ENCODE measurements at regions not wholly inside any gene's neighbourhood (a gene's known extent, or its start where the extent isn't known, plus 50 kb on each side); places are given as distances from the start of the nearest gene placed in this dataset.

GRCh38 chr2:42890791-42891355 lies 98.5 kb upstream of the HAAO start:
- DNase-seq (ENCODE audit: insufficient read length, low spot score), result no peak
- TF ChIP-seq POLR2A (IDR thresholded peaks at IDR 0.05; ENCODE audit: low read depth, low read length), result no peak
- no peak for FAIRE-seq

DNA sequence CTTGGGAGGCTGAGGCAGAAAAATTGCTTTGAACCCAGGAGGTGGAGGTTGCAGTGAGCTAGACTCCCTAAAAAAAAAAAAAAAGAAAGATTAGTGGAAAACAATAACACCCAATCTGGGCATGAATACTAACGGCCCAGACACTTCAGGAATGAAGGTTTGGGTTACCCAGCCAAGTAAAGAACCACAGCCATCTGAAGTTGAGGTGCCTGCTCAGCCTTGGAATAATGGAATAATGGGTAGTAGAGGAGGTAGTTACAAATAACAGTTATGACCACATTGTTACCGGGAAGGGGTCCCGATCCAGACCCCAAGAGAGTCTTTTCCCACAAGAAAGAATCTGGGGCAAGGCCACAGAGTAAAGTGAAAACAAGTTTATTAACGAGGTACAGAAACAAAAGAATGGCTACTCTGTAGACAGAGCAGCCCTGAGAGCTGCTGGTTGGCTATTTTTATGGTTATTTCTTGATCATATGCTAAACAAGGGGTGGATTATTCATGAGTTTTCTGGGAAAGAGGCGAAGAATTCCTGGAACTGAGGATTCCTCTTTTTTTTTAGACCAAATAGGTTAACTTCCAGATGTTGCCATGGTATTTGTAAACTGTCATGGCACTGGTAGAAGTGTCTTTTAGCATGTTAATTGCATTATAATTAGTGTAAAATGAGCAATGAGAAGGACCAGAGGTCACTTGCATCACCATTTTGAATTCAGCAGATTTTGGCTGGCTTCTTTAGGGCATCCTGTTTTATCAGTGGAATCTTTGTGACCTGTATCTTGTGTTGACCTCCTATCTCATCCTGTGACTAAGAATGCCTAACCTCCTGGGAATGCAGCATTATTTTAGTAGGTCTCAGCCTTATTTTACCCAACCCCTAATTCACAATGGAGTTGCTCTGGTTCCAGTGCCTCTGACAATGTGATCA lies 96.2 kb upstream of the HAAO start:
- FAIRE-seq, result no peak
- DNase-seq (ENCODE audit: insufficient read length, low spot score), result no peak
- TF ChIP-seq POLR2A (IDR thresholded peaks at IDR 0.05; ENCODE audit: low read depth, low read length), result no peak

GRCh38 chr2:42886921-42887320 lies 94.5 kb upstream of the HAAO start:
- DNase-seq (ENCODE audit: insufficient read length, low spot score), result no peak
- TF ChIP-seq POLR2A (IDR thresholded peaks at IDR 0.05; ENCODE audit: low read depth, low read length), result no peak
- FAIRE-seq, result no peak

- DNase-seq (ENCODE audit: insufficient read length, low spot score) (no peak), FAIRE-seq (no peak)
- no peak for TF ChIP-seq POLR2A (IDR thresholded peaks at IDR 0.05; ENCODE audit: low read depth, low read length)
Measured at GRCh38 chr2:42882756-42883155, 90.4 kb upstream of the HAAO start.

- TF ChIP-seq POLR2A (IDR thresholded peaks at IDR 0.05; ENCODE audit: low read depth, low read length), result no peak
- FAIRE-seq, result no peak
- peak; percentile 25 for DNase-seq (ENCODE audit: insufficient read length, low spot score)
Measured at GRCh38 chr2:42881732-42882131, 89.3 kb upstream of the HAAO start.

GRCh38 chr2:42880738-42881690 lies 88.6 kb upstream of the HAAO start:
- DNase-seq (ENCODE audit: insufficient read length, low spot score) (no peak), FAIRE-seq (no peak)
- TF ChIP-seq POLR2A (IDR thresholded peaks at IDR 0.05; ENCODE audit: low read depth, low read length), result no peak

GRCh38 chr2:42879913-42880737 lies 87.7 kb upstream of the HAAO start:
- no peak for DNase-seq (ENCODE audit: insufficient read length, low spot score)
- no peak for TF ChIP-seq POLR2A (IDR thresholded peaks at IDR 0.05; ENCODE audit: low read depth, low read length)
- no peak for FAIRE-seq

- FAIRE-seq (no peak), DNase-seq (ENCODE audit: insufficient read length, low spot score) (no peak)
- TF ChIP-seq POLR2A (IDR thresholded peaks at IDR 0.05; ENCODE audit: low read depth, low read length), result no peak
Measured at GRCh38 chr2:42879121-42879705, 86.8 kb upstream of the HAAO start.

- FAIRE-seq (no peak), DNase-seq (ENCODE audit: insufficient read length, low spot score) (no peak)
- TF ChIP-seq POLR2A (IDR thresholded peaks at IDR 0.05; ENCODE audit: low read depth, low read length), result no peak
Measured at GRCh38 chr2:42878581-42878980, 86.2 kb upstream of the HAAO start.

DNA sequence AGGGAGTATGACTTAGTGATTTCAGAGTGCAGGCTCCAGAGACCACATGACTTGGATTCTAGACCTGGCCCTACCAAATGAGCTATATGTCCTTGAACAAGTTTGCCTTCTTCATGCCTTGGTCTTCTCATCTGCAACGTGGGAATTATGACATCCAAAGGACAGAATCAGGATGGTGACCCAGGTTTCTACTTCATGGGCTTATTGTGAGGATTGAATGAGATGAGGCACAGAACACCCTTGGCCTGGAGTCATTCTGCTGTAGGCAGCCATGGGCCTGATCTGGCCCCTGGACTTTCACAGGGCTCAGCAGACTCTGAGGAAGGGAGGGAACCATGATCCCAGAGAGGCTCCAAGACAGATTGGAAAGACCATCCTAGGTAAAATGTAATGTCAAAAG lies 85.6 kb upstream of the HAAO start:
- TF ChIP-seq POLR2A (IDR thresholded peaks at IDR 0.05; ENCODE audit: low read depth, low read length), result no peak
- FAIRE-seq (no peak), DNase-seq (ENCODE audit: insufficient read length, low spot score) (no peak)

DNA sequence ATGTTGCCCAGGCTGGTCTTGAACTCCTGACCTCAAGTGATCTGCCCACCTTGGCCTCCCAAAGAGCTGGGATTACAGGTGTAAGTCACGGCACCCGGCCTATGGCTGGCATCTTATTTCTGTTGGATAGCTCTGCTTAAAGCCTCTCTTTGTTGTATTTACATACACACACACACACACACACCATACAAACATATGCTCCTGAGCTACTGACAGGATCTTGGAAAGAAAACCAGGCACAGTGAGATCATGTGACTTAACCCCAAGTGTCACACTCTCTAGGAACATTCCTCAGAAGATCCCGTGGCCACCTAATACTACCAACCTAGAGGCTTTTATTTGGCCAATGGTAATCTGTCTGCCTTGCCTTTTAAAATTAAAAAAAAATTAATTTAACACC lies 85.1 kb upstream of the HAAO start:
- DNase-seq (ENCODE audit: insufficient read length, low spot score) (no peak), FAIRE-seq (no peak)
- TF ChIP-seq POLR2A (IDR thresholded peaks at IDR 0.05; ENCODE audit: low read depth, low read length), result no peak

- FAIRE-seq (no peak), DNase-seq (ENCODE audit: insufficient read length, low spot score) (no peak)
- no peak for TF ChIP-seq POLR2A (IDR thresholded peaks at IDR 0.05; ENCODE audit: low read depth, low read length)
Measured at GRCh38 chr2:42876326-42876751, 84.0 kb upstream of the HAAO start.

- no peak for TF ChIP-seq POLR2A (IDR thresholded peaks at IDR 0.05; ENCODE audit: low read depth, low read length)
- no peak for FAIRE-seq
- no peak for DNase-seq (ENCODE audit: insufficient read length, low spot score)
Measured at GRCh38 chr2:42875880-42876279, 83.5 kb upstream of the HAAO start.

Data from H54 (cell line).